A549 (cell line): ENCODE measurements at regions not wholly inside any gene's neighbourhood (a gene's known extent, or its start where the extent isn't known, plus 50 kb on each side); places are given as distances from the start of the nearest gene placed in this dataset.

Experiments used
- ATAC-seq, 2 experiments: fragments of 200-7000 bp in 1 of 2; fragments of >200 bp in 1 of 2; cut with Nextera tagmentation in 1 of 2; cut with Tn5 transposase in 1 of 2; 3 replicates each; pipeline versions ENCODE4 v1.8.0 to v1.9.1; 2018 to 2020; ENCODE audit warnings: mild to moderate bottlenecking in 1 of 2, moderate library complexity in 1 of 2
- CTCF ChIA-PET: fragments of 300-600 bp; sonication (Branson Sonifier 250); formaldehyde crosslinking; extraction: SDS; loops from one replicate; lab custom pipeline; 2021; ENCODE audit warnings: antibody characterized with exemption, inconsistent platforms; lab: Yijun Ruan, JAX
- POLR2A ChIA-PET: fragments of 350-600 bp; formaldehyde crosslinking; extraction: SDS; loops from one replicate; lab custom pipeline; 2021; ENCODE audit warnings: antibody characterized with exemption, inconsistent platforms; lab: Yijun Ruan, JAX
- DNase-seq, 2 experiments: peaks; one replicate each; pipeline versions ENCODE4 v3.0.0 to v3.0.0-alpha.2; 2011 to 2016; ENCODE audit warnings: low read depth in 1 of 2, low spot score in 1 of 2
- FAIRE-seq: peaks from 2 replicates; lab custom pipeline; 2011; peaks lifted over from hg19 to GRCh38; lab: Jason Lieb, UNC
- H3K27ac ChIP-seq, 2 experiments: fragments of >200 bp; sonication (Bioruptor Twin); formaldehyde crosslinking; 3 replicates each; pipeline ENCODE4 v1.5.1; 2016 to 2017
- H3K4me1 ChIP-seq: fragments of >200 bp; sonication (Bioruptor Twin); formaldehyde crosslinking; 3 replicates; pipeline ENCODE4 v1.6.1; 2016
- H3K4me2 ChIP-seq: fragments of >200 bp; sonication (Bioruptor Twin); formaldehyde crosslinking; 3 replicates; pipeline ENCODE4 v1.6.1; 2016
- H3K4me3 ChIP-seq: fragments of >200 bp; sonication (Bioruptor Twin); formaldehyde crosslinking; 3 replicates; pipeline ENCODE4 v1.5.1; 2016
- H3K9me3 ChIP-seq: fragments of >200 bp; sonication (Bioruptor Twin); formaldehyde crosslinking; 3 replicates; pipeline ENCODE4 v1.6.1; 2016
- BCL3 ChIP-seq: fragments of >200 bp; sonication (Bioruptor Twin); formaldehyde crosslinking; IDR thresholded peaks from 3 replicates; pipeline ENCODE4 v1.6.1; 2016
- BHLHE40 ChIP-seq: IDR thresholded peaks from 2 replicates; pipeline ENCODE4 v1.6.1; 2012; ENCODE audit warnings: low read depth, low read length, inconsistent platforms
- CEBPB ChIP-seq, 2 experiments: fragments of >200 bp in 1 of 2; sonication (Bioruptor Twin) in 1 of 2; formaldehyde crosslinking in 1 of 2; IDR thresholded peaks; 2 replicates each; pipeline ENCODE4 v1.6.1; 2012 to 2016
- EHMT2 ChIP-seq: fragments of 200-600 bp; sonication (generic); IDR thresholded peaks from 2 replicates; pipeline ENCODE4 v1.6.1; 2016; ENCODE audit warnings: antibody characterized with exemption, low read depth, mild to moderate bottlenecking, moderate library complexity
- EP300 ChIP-seq, 2 experiments: fragments of >200 bp; sonication (Bioruptor Twin); formaldehyde crosslinking; IDR thresholded peaks; 2 replicates in 1 of 2; 3 replicates in 1 of 2; pipeline ENCODE4 v1.6.1; 2016 to 2017
- HEYL ChIP-seq: fragments of 250-450 bp; sonication (Bioruptor Pico); IDR thresholded peaks from 2 replicates; pipeline ENCODE4 v1.8.0; 2021; ENCODE audit warnings: mild to moderate bottlenecking, moderate library complexity
- HOXA7 ChIP-seq: fragments of 250-450 bp; sonication (Bioruptor Pico); IDR thresholded peaks from 2 replicates; pipeline ENCODE4 v1.5.0; 2020; ENCODE audit warnings: mild to moderate bottlenecking, moderate library complexity
- HOXB5 ChIP-seq: fragments of 250-450 bp; sonication (Bioruptor Pico); IDR thresholded peaks from 2 replicates; pipeline ENCODE4 v1.5.0; 2020; ENCODE audit warnings: mild to moderate bottlenecking, moderate library complexity
- NPAS2 ChIP-seq: fragments of 250-450 bp; sonication (Bioruptor Pico); IDR thresholded peaks from 2 replicates; pipeline ENCODE4 v1.8.0; 2022; ENCODE audit warnings: mild to moderate bottlenecking, moderate library complexity, borderline replicate concordance
- RAD21 ChIP-seq, 2 experiments: fragments of >200 bp in 1 of 2; sonication (Bioruptor Twin) in 1 of 2; formaldehyde crosslinking in 1 of 2; IDR thresholded peaks in 1 of 2; conservative IDR thresholded peaks in 1 of 2; 2 replicates in 1 of 2; 3 replicates in 1 of 2; pipeline ENCODE4 v1.6.1; 2012 to 2018; ENCODE audit warnings: inconsistent platforms in 1 of 2
- SREBF2 ChIP-seq: fragments of 450-650 bp; IDR thresholded peaks from 2 replicates; pipeline ENCODE4 v1.6.1; 2014; ENCODE audit warnings: mild to moderate bottlenecking, moderate library complexity
- ZSCAN20 ChIP-seq: fragments of 250-450 bp; sonication (Bioruptor Pico); IDR thresholded peaks from 2 replicates; pipeline ENCODE4 v1.8.0; 2022; ENCODE audit warnings: mild to moderate bottlenecking, moderate library complexity
- WGBS: methylation state at CpG from one replicate; pipeline ENCODE4 v1.1.6; 2017; ENCODE audit errors: missing lambda C conversion rate; 5-methylcytosine and 5-hydroxymethylcytosine counted together
- TF ChIP-seq, protein P1 (sequence below): fragments of 200-600 bp; sonication (generic); IDR thresholded peaks from 2 replicates; pipeline ENCODE4 v1.6.1; 2016; ENCODE audit warnings: antibody characterized with exemption, mild to moderate bottlenecking, moderate library complexity
- TF ChIP-seq, protein P2 (sequence below): IDR thresholded peaks from 2 replicates; pipeline ENCODE4 v1.6.1; 2012

DNA sequence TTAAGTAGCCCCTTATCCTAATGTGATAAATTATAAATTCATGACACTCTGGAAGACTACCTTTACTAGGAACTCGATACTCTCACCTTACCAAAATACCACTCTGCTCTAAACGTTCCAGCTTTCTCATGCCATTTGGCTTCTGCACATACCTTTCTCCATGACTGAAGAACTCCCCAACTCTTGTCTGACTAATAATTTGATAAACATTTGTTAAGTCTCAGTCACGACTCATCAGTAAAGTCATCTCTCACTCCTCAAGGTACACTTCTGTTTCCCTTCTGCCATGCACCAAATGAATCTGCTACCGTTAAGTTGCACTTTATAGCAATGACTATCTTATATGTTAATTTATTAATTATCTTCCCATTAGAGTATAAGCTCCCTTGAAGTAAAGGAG, 498.3 kb upstream of the NOVA1 start:
- ChIA-PET CTCF (no interaction called here), POLR2A (no interaction called here)
- ATAC-seq, result no peak
- DNase-seq, result no peak
- Histone ChIP-seq H3K4me2 (no peak overlapping the region), H3K9me3 (no peaks in the 10 kb centered on the region), H3K27ac (no peak overlapping the region), H3K4me3 (no peak overlapping the region), H3K4me1 (no peaks in the 10 kb centered on the region)
- no peak for TF ChIP-seq HOXB5
- 16% methylated on average over 4 of the region's 4 CpGs for WGBS
- FAIRE-seq, result no peak

DNA sequence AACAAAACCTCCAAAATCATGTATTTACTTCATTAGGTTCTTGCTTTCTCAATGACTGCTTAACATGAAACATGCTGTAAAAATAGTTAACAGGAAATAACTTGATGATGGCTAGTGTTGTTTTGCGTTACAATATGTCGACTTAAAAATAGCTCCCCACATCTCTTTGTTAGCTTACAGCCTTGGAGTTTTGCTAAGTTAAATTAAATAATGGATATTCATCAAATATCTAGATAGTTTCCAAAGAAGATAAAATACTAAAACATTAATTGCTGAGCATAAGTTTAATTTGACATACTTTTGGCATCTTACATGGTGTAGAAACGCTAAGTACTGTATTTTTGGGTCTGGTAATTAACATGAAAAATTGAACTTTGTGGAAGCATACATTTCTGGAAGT, 500.6 kb upstream of the NOVA1 start:
- FAIRE-seq (no peak), ATAC-seq (no peak)
- H3K27ac ChIP-seq, result no peak overlapping the region
- no peak overlapping the region for H3K4me2 ChIP-seq
- H3K9me3 ChIP-seq, result no peaks in the 10 kb centered on the region
- H3K4me3 ChIP-seq, result no peak overlapping the region
- no peaks in the 10 kb centered on the region for H3K4me1 ChIP-seq
- CTCF ChIA-PET, result no interaction called here
- TF ChIP-seq CEBPB (IDR thresholded peaks at IDR 0.05) (no peak), HEYL (CRISPR knock-in tag) (no peak), SREBF2 (no peak), ZSCAN20 (CRISPR knock-in tag) (no peak), RAD21 (conservative IDR thresholded peaks at IDR 0.05 in 1 of 2, IDR thresholded peaks at IDR 0.05 in 1 of 2) (no peak)
- TF ChIP-seq, protein P1, sequence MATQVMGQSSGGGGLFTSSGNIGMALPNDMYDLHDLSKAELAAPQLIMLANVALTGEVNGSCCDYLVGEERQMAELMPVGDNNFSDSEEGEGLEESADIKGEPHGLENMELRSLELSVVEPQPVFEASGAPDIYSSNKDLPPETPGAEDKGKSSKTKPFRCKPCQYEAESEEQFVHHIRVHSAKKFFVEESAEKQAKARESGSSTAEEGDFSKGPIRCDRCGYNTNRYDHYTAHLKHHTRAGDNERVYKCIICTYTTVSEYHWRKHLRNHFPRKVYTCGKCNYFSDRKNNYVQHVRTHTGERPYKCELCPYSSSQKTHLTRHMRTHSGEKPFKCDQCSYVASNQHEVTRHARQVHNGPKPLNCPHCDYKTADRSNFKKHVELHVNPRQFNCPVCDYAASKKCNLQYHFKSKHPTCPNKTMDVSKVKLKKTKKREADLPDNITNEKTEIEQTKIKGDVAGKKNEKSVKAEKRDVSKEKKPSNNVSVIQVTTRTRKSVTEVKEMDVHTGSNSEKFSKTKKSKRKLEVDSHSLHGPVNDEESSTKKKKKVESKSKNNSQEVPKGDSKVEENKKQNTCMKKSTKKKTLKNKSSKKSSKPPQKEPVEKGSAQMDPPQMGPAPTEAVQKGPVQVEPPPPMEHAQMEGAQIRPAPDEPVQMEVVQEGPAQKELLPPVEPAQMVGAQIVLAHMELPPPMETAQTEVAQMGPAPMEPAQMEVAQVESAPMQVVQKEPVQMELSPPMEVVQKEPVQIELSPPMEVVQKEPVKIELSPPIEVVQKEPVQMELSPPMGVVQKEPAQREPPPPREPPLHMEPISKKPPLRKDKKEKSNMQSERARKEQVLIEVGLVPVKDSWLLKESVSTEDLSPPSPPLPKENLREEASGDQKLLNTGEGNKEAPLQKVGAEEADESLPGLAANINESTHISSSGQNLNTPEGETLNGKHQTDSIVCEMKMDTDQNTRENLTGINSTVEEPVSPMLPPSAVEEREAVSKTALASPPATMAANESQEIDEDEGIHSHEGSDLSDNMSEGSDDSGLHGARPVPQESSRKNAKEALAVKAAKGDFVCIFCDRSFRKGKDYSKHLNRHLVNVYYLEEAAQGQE, result no peak
- TF ChIP-seq, protein P2, sequence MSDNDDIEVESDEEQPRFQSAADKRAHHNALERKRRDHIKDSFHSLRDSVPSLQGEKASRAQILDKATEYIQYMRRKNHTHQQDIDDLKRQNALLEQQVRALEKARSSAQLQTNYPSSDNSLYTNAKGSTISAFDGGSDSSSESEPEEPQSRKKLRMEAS, result no peak
- TF ChIP-seq, all 56 proteins: peak for 0
- 45% methylated on average over 3 of the region's 3 CpGs for WGBS
- DNase-seq, result no peak
- POLR2A ChIA-PET, result no interaction called here

- DNase-seq (no peak), FAIRE-seq (no peak), ATAC-seq (no peak)
- Histone ChIP-seq H3K27ac (no peak overlapping the region), H3K9me3 (no peaks in the 10 kb centered on the region), H3K4me3 (no peak overlapping the region), H3K4me2 (no peak overlapping the region), H3K4me1 (no peaks in the 10 kb centered on the region)
- TF ChIP-seq NPAS2 (no peak), CEBPB (IDR thresholded peaks at IDR 0.05) (no peak), EHMT2 (no peak), BCL3 (no peak), HOXA7 (CRISPR knock-in tag) (no peak), EP300 (IDR thresholded peaks at IDR 0.05) (no peak), BHLHE40 (no peak)
- POLR2A ChIA-PET, result no interaction called here
- CTCF ChIA-PET, result no interaction called here
- WGBS, result 0% methylated on average over 1 of the region's 1 CpG
Measured at GRCh38 chr14:27114180-27114579, 516.3 kb upstream of the NOVA1 start.

DNA sequence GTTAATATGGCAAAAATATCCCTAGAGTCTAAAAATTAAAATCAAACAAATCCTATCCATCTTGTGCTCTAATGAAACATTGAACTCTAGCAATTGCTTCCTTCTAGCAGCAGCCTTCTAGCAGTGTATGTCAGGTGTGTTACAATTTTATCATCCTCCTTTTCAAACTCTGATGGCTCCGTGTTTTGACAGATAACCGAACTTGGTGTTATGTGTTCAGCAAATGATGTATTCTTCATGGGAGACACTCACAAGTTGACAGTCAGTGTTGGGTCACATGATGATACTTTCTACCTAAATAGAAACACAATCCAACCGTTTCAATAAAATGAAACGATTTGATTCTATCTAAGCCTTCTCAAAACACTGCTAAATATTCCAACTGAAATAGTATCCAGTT, 525.3 kb upstream of the NOVA1 start:
- CTCF ChIA-PET, result no interaction called here
- Histone ChIP-seq H3K27ac (no peak overlapping the region), H3K4me3 (no peak overlapping the region), H3K4me2 (no peak overlapping the region), H3K4me1 (no peaks in the 10 kb centered on the region), H3K9me3 (no peaks in the 10 kb centered on the region)
- 42% methylated on average over 4 of the region's 4 CpGs for WGBS
- no peak for FAIRE-seq
- no peak for DNase-seq
- no peak for ATAC-seq
- POLR2A ChIA-PET, result no interaction called here
- TF ChIP-seq HOXB5, result no peak
